ENCODE measurements at regions not wholly inside any gene's neighbourhood (a gene's known extent, or its start where the extent isn't known, plus 50 kb on each side); places are given as distances from the start of the nearest gene placed in this dataset.

- Mint-ChIP-seq H3K27me3 (ENCODE audit: low read depth in 3 of 3) (peaks cover 0 to 2% (median 1%) of the 10 kb centered on the region in 3 donors), H3K4me1 (no peaks in the 10 kb centered on the region), H3K9me3 (peaks cover 0 to 4% (median 1%) of the 10 kb centered on the region in 7 donors), H3K27ac (no peak overlapping the region), H3K36me3 (no peaks in the 10 kb centered on the region), H3K4me3 (no peak overlapping the region)
- 100% methylated on average over 1 of the region's 5 CpGs for WGBS (ENCODE audit: insufficient coverage)
- no peak for DNase-seq
- no peaks in the 10 kb centered on the region for H3K79me2 ChIP-seq (ENCODE audit: insufficient read depth, low read length)
- no peak overlapping the region for H2AFZ ChIP-seq (ENCODE audit: insufficient read depth, low read depth, low read length, poor library complexity, severe bottlenecking)
- H3K4me1 ChIP-seq (ENCODE audit: control insufficient read depth in 1 of 2, insufficient read depth in 2 of 2, low read length in 2 of 2) = no peaks in the 10 kb centered on the region
- TF ChIP-seq, protein P1, sequence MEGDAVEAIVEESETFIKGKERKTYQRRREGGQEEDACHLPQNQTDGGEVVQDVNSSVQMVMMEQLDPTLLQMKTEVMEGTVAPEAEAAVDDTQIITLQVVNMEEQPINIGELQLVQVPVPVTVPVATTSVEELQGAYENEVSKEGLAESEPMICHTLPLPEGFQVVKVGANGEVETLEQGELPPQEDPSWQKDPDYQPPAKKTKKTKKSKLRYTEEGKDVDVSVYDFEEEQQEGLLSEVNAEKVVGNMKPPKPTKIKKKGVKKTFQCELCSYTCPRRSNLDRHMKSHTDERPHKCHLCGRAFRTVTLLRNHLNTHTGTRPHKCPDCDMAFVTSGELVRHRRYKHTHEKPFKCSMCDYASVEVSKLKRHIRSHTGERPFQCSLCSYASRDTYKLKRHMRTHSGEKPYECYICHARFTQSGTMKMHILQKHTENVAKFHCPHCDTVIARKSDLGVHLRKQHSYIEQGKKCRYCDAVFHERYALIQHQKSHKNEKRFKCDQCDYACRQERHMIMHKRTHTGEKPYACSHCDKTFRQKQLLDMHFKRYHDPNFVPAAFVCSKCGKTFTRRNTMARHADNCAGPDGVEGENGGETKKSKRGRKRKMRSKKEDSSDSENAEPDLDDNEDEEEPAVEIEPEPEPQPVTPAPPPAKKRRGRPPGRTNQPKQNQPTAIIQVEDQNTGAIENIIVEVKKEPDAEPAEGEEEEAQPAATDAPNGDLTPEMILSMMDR (IDR thresholded peaks at IDR 0.05) = no peak
- H3K36me3 ChIP-seq (replicated peaks in 1 of 2; ENCODE audit: control insufficient read depth in 1 of 2, insufficient read depth in 2 of 2, low read length in 2 of 2) = no peaks in the 10 kb centered on the region
- no peak overlapping the region for H3K4me2 ChIP-seq (replicated peaks; ENCODE audit: extremely low read depth, low read length, poor library complexity, severe bottlenecking)
- intact Hi-C loops (cut with micrococcal nuclease) = no loop called here
- H3K27ac ChIP-seq (ENCODE audit: low read depth in 1 of 2, low read length in 2 of 2) = no peak overlapping the region
- no peaks in the 10 kb centered on the region for H3K27me3 ChIP-seq (ENCODE audit: control insufficient read depth in 2 of 2, insufficient read depth in 2 of 2, low read length in 2 of 2)
- H3K9me3 ChIP-seq (replicated peaks in 1 of 2; ENCODE audit: control insufficient read depth in 1 of 2, insufficient read depth in 1 of 2, low read length in 2 of 2) = no peaks in the 10 kb centered on the region
- no peak overlapping the region for H3K9ac ChIP-seq (ENCODE audit: insufficient read depth, low read length, poor library complexity, severe bottlenecking)
- H3K4me3 ChIP-seq (replicated peaks in 1 of 3; ENCODE audit: low read depth in 2 of 3, low read length in 3 of 3) = no peak overlapping the region
- no peaks in the 10 kb centered on the region for H4K20me1 ChIP-seq (ENCODE audit: insufficient read depth, low read length)
These were observed 70.6 kb upstream of the GGTLC1 start for GRCh38 chr20:24059174-24059573.

DNA sequence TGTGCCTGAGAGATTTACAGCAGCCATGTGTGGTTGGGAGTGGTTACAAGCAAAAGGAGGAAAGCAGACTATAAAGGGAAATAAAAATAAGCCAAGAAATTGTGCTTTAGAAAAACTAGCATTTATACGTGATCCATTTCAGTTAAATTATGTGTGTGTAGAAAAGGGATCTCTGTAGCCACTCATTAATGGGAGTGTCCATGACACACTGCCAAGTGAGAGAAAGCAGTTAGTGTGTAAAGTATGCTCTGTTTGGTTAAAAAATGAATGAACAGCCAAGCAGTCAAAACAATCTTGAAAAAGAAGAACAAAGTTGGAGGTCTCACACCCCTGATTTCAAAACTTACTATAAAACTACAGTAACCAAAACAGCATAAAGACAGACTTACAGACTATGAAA lies 67.9 kb upstream of the GGTLC1 start:
- intact Hi-C loops (cut with micrococcal nuclease) = no loop called here
- H3K4me3 ChIP-seq (replicated peaks in 1 of 3; ENCODE audit: low read depth in 2 of 3, low read length in 3 of 3) = no peak overlapping the region
- Mint-ChIP-seq H3K4me1 (no peaks in the 10 kb centered on the region), H3K27me3 (ENCODE audit: low read depth in 3 of 3) (peaks cover 0 to 2% (median 1%) of the 10 kb centered on the region in 3 donors), H3K9me3 (peaks cover 0 to 4% (median 2%) of the 10 kb centered on the region in 7 donors), H3K27ac (no peak overlapping the region), H3K4me3 (no peak overlapping the region), H3K36me3 (no peaks in the 10 kb centered on the region)
- H3K4me1 ChIP-seq (ENCODE audit: control insufficient read depth in 1 of 2, insufficient read depth in 2 of 2, low read length in 2 of 2) = no peaks in the 10 kb centered on the region
- no peak for DNase-seq
- 100% methylated on average over 1 of the region's 1 CpG for WGBS (ENCODE audit: insufficient coverage)
- no peaks in the 10 kb centered on the region for H3K36me3 ChIP-seq (replicated peaks in 1 of 2; ENCODE audit: control insufficient read depth in 1 of 2, insufficient read depth in 2 of 2, low read length in 2 of 2)
- no peak overlapping the region for H3K9ac ChIP-seq (ENCODE audit: insufficient read depth, low read length, poor library complexity, severe bottlenecking)
- no peaks in the 10 kb centered on the region for H3K79me2 ChIP-seq (ENCODE audit: insufficient read depth, low read length)
- H3K27me3 ChIP-seq (ENCODE audit: control insufficient read depth in 2 of 2, insufficient read depth in 2 of 2, low read length in 2 of 2) = no peaks in the 10 kb centered on the region
- H3K27ac ChIP-seq (ENCODE audit: low read depth in 1 of 2, low read length in 2 of 2) = no peak overlapping the region
- H2AFZ ChIP-seq (ENCODE audit: insufficient read depth, low read depth, low read length, poor library complexity, severe bottlenecking) = no peak overlapping the region
- TF ChIP-seq, protein P1 (IDR thresholded peaks at IDR 0.05) = no peak
- no peaks in the 10 kb centered on the region for H4K20me1 ChIP-seq (ENCODE audit: insufficient read depth, low read length)
- H3K4me2 ChIP-seq (replicated peaks; ENCODE audit: extremely low read depth, low read length, poor library complexity, severe bottlenecking) = no peak overlapping the region
- H3K9me3 ChIP-seq (replicated peaks in 1 of 2; ENCODE audit: control insufficient read depth in 1 of 2, insufficient read depth in 1 of 2, low read length in 2 of 2) = no peaks in the 10 kb centered on the region

All from CD14-positive monocyte (primary cell).